Neural cell (in vitro differentiated cells): ENCODE measurements at regions not wholly inside any gene's neighbourhood (a gene's known extent, or its start where the extent isn't known, plus 50 kb on each side); places are given as distances from the start of the nearest gene placed in this dataset.

Experiments
- H2AFZ ChIP-seq: fragments of 200-600, 300-800 bp; sonication (generic), shearing (Covaris generic); 2 replicates; pipeline ENCODE4 v1.6.0; 2014; ENCODE audit warnings: low read depth, mild to moderate bottlenecking, antibody characterized with exemption, low read length, moderate library complexity
- H3F3A ChIP-seq: fragments of 200-600 bp; shearing (Covaris generic); 2 replicates; pipeline ENCODE4 v1.6.1; 2016; ENCODE audit warnings: mild to moderate bottlenecking, moderate library complexity, mixed read lengths, antibody characterized with exemption, low read length; ENCODE audit not compliant: insufficient read depth, poor library complexity, severe bottlenecking
- H3K27ac ChIP-seq: fragments of 200-600, 300-800 bp; sonication (generic), shearing (Covaris generic); 2 replicates; pipeline ENCODE4 v1.5.1; 2014; ENCODE audit warnings: mild to moderate bottlenecking, low read length, moderate library complexity
- H3K27me3 ChIP-seq: fragments of 300-800, 200-600 bp; sonication (generic), shearing (Covaris generic); 2 replicates; pipeline ENCODE4 v1.6.0; 2014; ENCODE audit warnings: mild to moderate bottlenecking, low read depth, low read length, moderate library complexity; ENCODE audit not compliant: insufficient read depth
- H3K36me3 ChIP-seq: fragments of 300-800, 200-600 bp; sonication (generic), shearing (Covaris generic); 2 replicates; pipeline ENCODE4 v1.5.1; 2014; ENCODE audit warnings: mild to moderate bottlenecking, antibody characterized with exemption, low read length, moderate library complexity; ENCODE audit not compliant: insufficient read depth
- H3K4me2 ChIP-seq: fragments of 300-800, 200-600 bp; sonication (generic), shearing (Covaris generic); 2 replicates; pipeline ENCODE4 v1.6.0; 2014; ENCODE audit warnings: mild to moderate bottlenecking, low read length
- H3K4me3 ChIP-seq: fragments of 300-800, 200-600 bp; sonication (generic), shearing (Covaris generic); 2 replicates; pipeline ENCODE4 v1.5.1; 2014; ENCODE audit warnings: mild to moderate bottlenecking, low read length, moderate library complexity
- H3K79me2 ChIP-seq: fragments of 200-600 bp; shearing (Covaris generic); replicated peaks from 2 replicates; pipeline ENCODE4 v1.6.0; 2014; ENCODE audit warnings: mild to moderate bottlenecking, low read length, moderate library complexity; ENCODE audit not compliant: insufficient read depth
- H3K9ac ChIP-seq: fragments of 300-800, 200-600 bp; sonication (generic), shearing (Covaris generic); 2 replicates; pipeline ENCODE4 v1.6.1; 2016; ENCODE audit warnings: mild to moderate bottlenecking, low read length, mixed read lengths
- H3K9me2 ChIP-seq: fragments of 200-600 bp; shearing (Covaris generic); 2 replicates; pipeline ENCODE4 v1.6.1; 2016; ENCODE audit warnings: mild to moderate bottlenecking, low read length, mixed read lengths; ENCODE audit not compliant: insufficient read depth
- H3K9me3 ChIP-seq: fragments of 200-600, 300-800 bp; sonication (generic), shearing (Covaris generic); 2 replicates; pipeline ENCODE4 v1.6.1; 2016; ENCODE audit warnings: mild to moderate bottlenecking, mixed run types, low read length, moderate library complexity, mixed read lengths
- H4K20me1 ChIP-seq: fragments of 200-600 bp; shearing (Covaris generic); 2 replicates; pipeline ENCODE4 v1.6.1; 2016; ENCODE audit warnings: mild to moderate bottlenecking, mixed run types; ENCODE audit not compliant: insufficient read depth
- CTCF ChIP-seq: fragments of 450-650 bp; IDR thresholded peaks from 2 replicates; pipeline ENCODE4 v1.5.1; 2014; ENCODE audit warnings: antibody characterized with exemption, mild to moderate bottlenecking, moderate library complexity; ENCODE audit not compliant: poor library complexity, severe bottlenecking
- EP300 ChIP-seq: fragments of 450-650 bp; conservative IDR thresholded peaks from 2 replicates; pipeline ENCODE4 v1.6.1; 2014; ENCODE audit warnings: antibody characterized with exemption, mild to moderate bottlenecking, moderate library complexity; ENCODE audit not compliant: poor library complexity, severe bottlenecking
- EZH2 ChIP-seq: fragments of 200-600, 300-800 bp; shearing (Covaris generic), sonication (generic); IDR thresholded peaks from 2 replicates; pipeline ENCODE4 v1.6.1; 2014; ENCODE audit warnings: antibody characterized with exemption, low read length, borderline replicate concordance, mild to moderate bottlenecking; ENCODE audit not compliant: insufficient read depth, poor library complexity, severe bottlenecking
- MXI1 ChIP-seq: fragments of 450-650 bp; conservative IDR thresholded peaks from 2 replicates; pipeline ENCODE4 v1.6.1; 2014; ENCODE audit warnings: antibody characterized with exemption, mild to moderate bottlenecking; ENCODE audit not compliant: poor library complexity, severe bottlenecking
- POLR2AphosphoS5 ChIP-seq: IDR thresholded peaks from 2 replicates; pipeline ENCODE4 v1.6.1; 2012
- RAD21 ChIP-seq: fragments of 450-650 bp; conservative IDR thresholded peaks from 2 replicates; pipeline ENCODE4 v1.6.1; 2014; ENCODE audit warnings: antibody characterized with exemption, mild to moderate bottlenecking, moderate library complexity
- REST ChIP-seq: IDR thresholded peaks from 2 replicates; pipeline ENCODE4 v1.6.1; 2012; ENCODE audit warnings: borderline replicate concordance
- SMC3 ChIP-seq: fragments of 450-650 bp; conservative IDR thresholded peaks from 2 replicates; pipeline ENCODE4 v1.6.1; 2014; ENCODE audit warnings: antibody characterized with exemption, mild to moderate bottlenecking, moderate library complexity; ENCODE audit not compliant: poor library complexity
- TAF1 ChIP-seq: IDR thresholded peaks from 2 replicates; pipeline ENCODE4 v1.6.1; 2012; ENCODE audit warnings: low read depth

GRCh38 chr3:118556983-118557382, 477.7 kb downstream of the IGSF11 start:
- no peak for TF ChIP-seq RAD21
- no peak for TF ChIP-seq REST
- no peak for TF ChIP-seq EP300
- no peak for TF ChIP-seq CTCF
- TF ChIP-seq EZH2, result no peak
- TF ChIP-seq POLR2AphosphoS5, result no peak
- no peak for TF ChIP-seq MXI1
- no peak for TF ChIP-seq TAF1
- no peak for TF ChIP-seq SMC3
- Histone ChIP-seq H3K27ac (no peak overlapping the region), H4K20me1 (no peaks in the 10 kb centered on the region), H3K9me3 (no peaks in the 10 kb centered on the region), H2AFZ (no peak overlapping the region), H3K4me2 (no peak overlapping the region), H3K79me2 (no peaks in the 10 kb centered on the region), H3K9ac (no peak overlapping the region), H3F3A (no peaks in the 10 kb centered on the region), H3K27me3 (no peaks in the 10 kb centered on the region), H3K4me3 (no peak overlapping the region), H3K36me3 (no peaks in the 10 kb centered on the region), H3K9me2 (no peaks in the 10 kb centered on the region)

- H2AFZ ChIP-seq, result no peak overlapping the region
- no peak for TF ChIP-seq SMC3
- TF ChIP-seq TAF1, result no peak
- no peak for TF ChIP-seq EZH2
- TF ChIP-seq CTCF, result no peak
- TF ChIP-seq REST, result no peak
- TF ChIP-seq RAD21, result no peak
- TF ChIP-seq MXI1, result no peak
- TF ChIP-seq POLR2AphosphoS5, result no peak
- H3K27ac ChIP-seq, result no peak overlapping the region
- no peak overlapping the region for H3K4me2 ChIP-seq
- H3K36me3 ChIP-seq, result no peaks in the 10 kb centered on the region
- no peaks in the 10 kb centered on the region for H3K9me3 ChIP-seq
- H3K9me2 ChIP-seq, result no peaks in the 10 kb centered on the region
- H3F3A ChIP-seq, result no peaks in the 10 kb centered on the region
- H4K20me1 ChIP-seq, result no peaks in the 10 kb centered on the region
- no peaks in the 10 kb centered on the region for H3K27me3 ChIP-seq
- no peak overlapping the region for H3K4me3 ChIP-seq
- no peaks in the 10 kb centered on the region for H3K79me2 ChIP-seq
- no peak overlapping the region for H3K9ac ChIP-seq
These were observed 477.1 kb downstream of the IGSF11 start for GRCh38 chr3:118557513-118557912.
